HepG2 (cell line): ENCODE measurements at regions not wholly inside any gene's neighbourhood (a gene's known extent, or its start where the extent isn't known, plus 50 kb on each side); places are given as distances from the start of the nearest gene placed in this dataset.

Experiments
- ATAC-seq: fragments of 200-7000 bp; cut with Tn5 transposase; 3 replicates; pipeline ENCODE4 v1.9.1; 2020; ENCODE audit warnings: mild to moderate bottlenecking, moderate library complexity
- BruUV-seq: library from RNA; stranded (reverse); fragments of 400-500 nt; replicated peaks from 2 replicates; lab custom pipeline; 2021; lab: Mats Ljungman, UMichigan
- CTCF ChIA-PET: fragments of 300-600 bp; formaldehyde crosslinking; extraction: SDS; loops from one replicate; lab custom pipeline; 2021; ENCODE audit warnings: low total read pairs, inconsistent platforms, low intra/inter-chr PET ratio; lab: Yijun Ruan, JAX
- POLR2A ChIA-PET: fragments of 350-600 bp; sonication (Branson Sonifier 250); formaldehyde crosslinking; loops from one replicate; lab custom pipeline; 2020; ENCODE audit warnings: antibody characterized with exemption, inconsistent platforms; lab: Yijun Ruan, JAX
- DNase-seq: peaks from one replicate; pipeline ENCODE4 v3.0.0-alpha.2; 2015; ENCODE audit warnings: low spot score
- FAIRE-seq: peaks from 3 replicates; lab custom pipeline; 2011; peaks lifted over from hg19 to GRCh38; lab: Jason Lieb, UNC
- H2AFZ ChIP-seq: one replicate; pipeline ENCODE4 v1.6.1; 2011; ENCODE audit warnings: low read length, inconsistent platforms
- H3K27ac ChIP-seq: fragments of 300-600 bp; 3 replicates; pipeline ENCODE4 v1.8.0; 2011; ENCODE audit warnings: mixed run types, mild to moderate bottlenecking, mixed read lengths, low read length, inconsistent platforms; ENCODE audit not compliant: insufficient read depth; ENCODE audit errors: extremely low read length
- H3K27me3 ChIP-seq, 2 experiments: fragments of 200-600 bp in 1 of 2; 2 replicates in 1 of 2; 3 replicates in 1 of 2; pipeline versions ENCODE4 v1.6.0 to v1.8.0; 2011; ENCODE audit warnings: low read length in 2 of 2, mild to moderate bottlenecking in 2 of 2, moderate library complexity in 2 of 2, inconsistent platforms in 1 of 2; ENCODE audit not compliant: insufficient read depth in 2 of 2, control insufficient read depth in 1 of 2
- H3K36me3 ChIP-seq, 2 experiments: fragments of 200-600 bp in 1 of 2; replicated peaks in 1 of 2; 2 replicates in 1 of 2; 3 replicates in 1 of 2; pipeline versions ENCODE4 v1.5.1 to v1.8.0; 2011; ENCODE audit warnings: low read length in 2 of 2, inconsistent platforms in 1 of 2; ENCODE audit not compliant: insufficient read depth in 2 of 2, control insufficient read depth in 1 of 2
- H3K4me1 ChIP-seq: 2 replicates; pipeline ENCODE4 v1.5.1; 2012; ENCODE audit warnings: low read length, inconsistent platforms; ENCODE audit not compliant: insufficient read depth
- H3K4me2 ChIP-seq: 2 replicates; pipeline ENCODE4 v1.6.0; 2011; ENCODE audit warnings: low read depth, low read length, inconsistent platforms
- H3K4me3 ChIP-seq, 3 experiments: fragments of 200-600 bp in 1 of 3; sonication (generic), shearing (Covaris generic) in 1 of 3; replicated peaks in 1 of 3; 2 replicates each; pipeline ENCODE4 v1.5.1; 2011 to 2016; ENCODE audit warnings: low read length in 3 of 3, inconsistent platforms in 2 of 3, low read depth in 2 of 3, mild to moderate bottlenecking in 2 of 3, control low read depth in 1 of 3, mixed read lengths in 1 of 3; ENCODE audit not compliant: insufficient read depth in 1 of 3
- H3K79me2 ChIP-seq: one replicate; pipeline ENCODE4 v1.6.1; 2011; ENCODE audit warnings: low read length, inconsistent platforms; ENCODE audit not compliant: insufficient read depth
- H3K9ac ChIP-seq: 2 replicates; pipeline ENCODE4 v1.6.0; 2011; ENCODE audit warnings: mild to moderate bottlenecking, low read depth, low read length, inconsistent platforms; ENCODE audit not compliant: insufficient read depth
- H3K9me3 ChIP-seq: 2 replicates; pipeline ENCODE4 v1.5.1; 2012; ENCODE audit warnings: mild to moderate bottlenecking, low read length
- H4K20me1 ChIP-seq: 2 replicates; pipeline ENCODE4 v1.6.0; 2011; ENCODE audit warnings: inconsistent platforms, mild to moderate bottlenecking, low read length, moderate library complexity; ENCODE audit not compliant: insufficient read depth
- GATAD1 ChIP-seq: IDR thresholded peaks from 2 replicates; pipeline ENCODE4 v1.6.1; 2016; ENCODE audit warnings: missing genetic modification reagents, missing compliant biosample characterization
- KDM2A ChIP-seq: sonication (generic); formaldehyde crosslinking; IDR thresholded peaks from 2 replicates; pipeline ENCODE4 v1.4.0; 2020; ENCODE audit warnings: low read depth, missing genetic modification reagents, borderline replicate concordance
- KDM5B ChIP-seq: sonication (generic); formaldehyde crosslinking; IDR thresholded peaks from 2 replicates; pipeline ENCODE4 v1.4.0; 2020; ENCODE audit warnings: missing genetic modification reagents, mild to moderate bottlenecking, borderline replicate concordance
- LCORL ChIP-seq, 2 experiments: fragments of 450-650 bp in 1 of 2; sonication (generic) in 1 of 2; formaldehyde crosslinking in 1 of 2; IDR thresholded peaks; 2 replicates each; pipeline versions ENCODE4 v1.5.0 to v1.6.1; 2017 to 2020; ENCODE audit warnings: antibody characterized with exemption in 1 of 2, missing genetic modification reagents in 1 of 2
- MBNL3 ChIP-seq: fragments of 250-450 bp; sonication (Bioruptor Pico); conservative IDR thresholded peaks from 2 replicates; pipeline ENCODE4 v1.8.0; 2022; ENCODE audit warnings: mild to moderate bottlenecking, inconsistent platforms
- PAF1 ChIP-seq: IDR thresholded peaks from 2 replicates; pipeline ENCODE4 v1.6.1; 2016; ENCODE audit warnings: missing genetic modification reagents, missing compliant biosample characterization
- SOX13 ChIP-seq, 3 experiments: fragments of 450-650 bp in 1 of 3; sonication (generic) in 1 of 3; formaldehyde crosslinking in 1 of 3; IDR thresholded peaks in 2 of 3; conservative IDR thresholded peaks in 1 of 3; 2 replicates each; pipeline versions ENCODE4 v1.5.0 to v1.6.1; 2016 to 2020; ENCODE audit warnings: antibody characterized with exemption in 1 of 3, mild to moderate bottlenecking in 1 of 3, missing compliant biosample characterization in 1 of 3, missing genetic modification reagents in 1 of 3, moderate library complexity in 1 of 3
- ZBTB38 ChIP-seq: sonication (generic); formaldehyde crosslinking; IDR thresholded peaks from 2 replicates; pipeline ENCODE4 v1.5.1; 2020; ENCODE audit warnings: mild to moderate bottlenecking, missing genetic modification reagents
- ZC3H4 ChIP-seq: sonication (generic); formaldehyde crosslinking; IDR thresholded peaks from 2 replicates; pipeline ENCODE4 v1.4.0; 2020; ENCODE audit warnings: missing genetic modification reagents, borderline replicate concordance
- ZFP1 ChIP-seq: IDR thresholded peaks from 2 replicates; pipeline ENCODE4 v1.6.1; 2016
- ZNF34 ChIP-seq: sonication (generic); formaldehyde crosslinking; IDR thresholded peaks from 2 replicates; pipeline ENCODE4 v1.4.0; 2020; ENCODE audit warnings: mild to moderate bottlenecking, missing genetic modification reagents, borderline replicate concordance
- ZNF484 ChIP-seq: sonication (generic); formaldehyde crosslinking; IDR thresholded peaks from 2 replicates; pipeline ENCODE4 v1.5.1; 2020; ENCODE audit warnings: mild to moderate bottlenecking, low read depth, missing genetic modification reagents, borderline replicate concordance
- ZNF737 ChIP-seq: sonication (generic); formaldehyde crosslinking; IDR thresholded peaks from 2 replicates; pipeline ENCODE4 v1.5.0; 2020; ENCODE audit warnings: missing genetic modification reagents, mild to moderate bottlenecking, borderline replicate concordance
- WGBS: methylation state at CpG from one replicate; pipeline ENCODE4 v1.1.6; 2017; ENCODE audit warnings: low lambda C conversion rate; 5-methylcytosine and 5-hydroxymethylcytosine counted together
- in situ Hi-C: cut with HindIII; loops from 2 replicates; pipeline ENCODE4 v1.10.0; 2017; ENCODE audit warnings: low pct_unique_long_range_greater_than_20kb; ENCODE audit not compliant: extremely low pct_ligation_motif_present
- intact Hi-C: fragments of 100-400 bp; cut with micrococcal nuclease; formaldehyde crosslinking; loops from one replicate; pipeline ENCODE4 v1.10.0; 2022; ENCODE audit not compliant: unreplicated experiment
- TF ChIP-seq, protein P1 (sequence below): sonication (generic); formaldehyde crosslinking; IDR thresholded peaks from one replicate; pipeline ENCODE4 v1.5.1; 2020; ENCODE audit warnings: mild to moderate bottlenecking, missing genetic modification reagents; ENCODE audit errors: not compliant biosample characterization
- TF ChIP-seq, protein P2 (sequence below), 2 experiments: sonication (generic) in 1 of 2; formaldehyde crosslinking in 1 of 2; IDR thresholded peaks; 2 replicates each; pipeline versions ENCODE4 v1.5.1 to v1.6.1; 2011 to 2020; ENCODE audit warnings: borderline replicate concordance in 1 of 2, low read depth in 1 of 2, low read length in 1 of 2, mild to moderate bottlenecking in 1 of 2, missing genetic modification reagents in 1 of 2, moderate library complexity in 1 of 2

GRCh38 chr13:89966524-89966923, 1381.0 kb upstream of the MIR17HG start:
- H3K36me3 ChIP-seq, result no peaks in the 10 kb centered on the region
- no peak overlapping the region for H3K4me3 ChIP-seq
- no peaks in the 10 kb centered on the region for H3K4me1 ChIP-seq
- 3% methylated on average over 5 of the region's 5 CpGs for WGBS
- no peak for DNase-seq
- in situ Hi-C loops, result no loop called here
- no peak overlapping the region for H3K27ac ChIP-seq
- H3K4me2 ChIP-seq, result no peak overlapping the region
- H3K9me3 ChIP-seq, result no peaks in the 10 kb centered on the region
- POLR2A ChIA-PET, result no interaction called here
- ATAC-seq, result no peak
- no peak overlapping the region for H3K9ac ChIP-seq
- no peaks in the 10 kb centered on the region for H4K20me1 ChIP-seq
- FAIRE-seq, result no peak
- H3K27me3 ChIP-seq, result no peaks in the 10 kb centered on the region
- H2AFZ ChIP-seq, result no peak overlapping the region
- intact Hi-C loops, result no loop called here
- no peaks in the 10 kb centered on the region for H3K79me2 ChIP-seq
- BruUV-seq, result no TSS peak
- CTCF ChIA-PET, result no interaction called here
- no peak for TF ChIP-seq SOX13 (IDR thresholded peaks at IDR 0.05)
- no peak for TF ChIP-seq SOX13 (CRISPR knock-in tag; conservative IDR thresholded peaks at IDR 0.05 in 1 of 2, IDR thresholded peaks at IDR 0.05 in 1 of 2)
- no peak for TF ChIP-seq GATAD1 (CRISPR knock-in tag)
- no peak for TF ChIP-seq KDM2A
- TF ChIP-seq ZFP1 (CRISPR knock-in tag), result no peak
- TF ChIP-seq ZC3H4 (CRISPR knock-in tag), result no peak
- TF ChIP-seq ZNF34 (CRISPR knock-in tag), result no peak
- TF ChIP-seq, protein P1, sequence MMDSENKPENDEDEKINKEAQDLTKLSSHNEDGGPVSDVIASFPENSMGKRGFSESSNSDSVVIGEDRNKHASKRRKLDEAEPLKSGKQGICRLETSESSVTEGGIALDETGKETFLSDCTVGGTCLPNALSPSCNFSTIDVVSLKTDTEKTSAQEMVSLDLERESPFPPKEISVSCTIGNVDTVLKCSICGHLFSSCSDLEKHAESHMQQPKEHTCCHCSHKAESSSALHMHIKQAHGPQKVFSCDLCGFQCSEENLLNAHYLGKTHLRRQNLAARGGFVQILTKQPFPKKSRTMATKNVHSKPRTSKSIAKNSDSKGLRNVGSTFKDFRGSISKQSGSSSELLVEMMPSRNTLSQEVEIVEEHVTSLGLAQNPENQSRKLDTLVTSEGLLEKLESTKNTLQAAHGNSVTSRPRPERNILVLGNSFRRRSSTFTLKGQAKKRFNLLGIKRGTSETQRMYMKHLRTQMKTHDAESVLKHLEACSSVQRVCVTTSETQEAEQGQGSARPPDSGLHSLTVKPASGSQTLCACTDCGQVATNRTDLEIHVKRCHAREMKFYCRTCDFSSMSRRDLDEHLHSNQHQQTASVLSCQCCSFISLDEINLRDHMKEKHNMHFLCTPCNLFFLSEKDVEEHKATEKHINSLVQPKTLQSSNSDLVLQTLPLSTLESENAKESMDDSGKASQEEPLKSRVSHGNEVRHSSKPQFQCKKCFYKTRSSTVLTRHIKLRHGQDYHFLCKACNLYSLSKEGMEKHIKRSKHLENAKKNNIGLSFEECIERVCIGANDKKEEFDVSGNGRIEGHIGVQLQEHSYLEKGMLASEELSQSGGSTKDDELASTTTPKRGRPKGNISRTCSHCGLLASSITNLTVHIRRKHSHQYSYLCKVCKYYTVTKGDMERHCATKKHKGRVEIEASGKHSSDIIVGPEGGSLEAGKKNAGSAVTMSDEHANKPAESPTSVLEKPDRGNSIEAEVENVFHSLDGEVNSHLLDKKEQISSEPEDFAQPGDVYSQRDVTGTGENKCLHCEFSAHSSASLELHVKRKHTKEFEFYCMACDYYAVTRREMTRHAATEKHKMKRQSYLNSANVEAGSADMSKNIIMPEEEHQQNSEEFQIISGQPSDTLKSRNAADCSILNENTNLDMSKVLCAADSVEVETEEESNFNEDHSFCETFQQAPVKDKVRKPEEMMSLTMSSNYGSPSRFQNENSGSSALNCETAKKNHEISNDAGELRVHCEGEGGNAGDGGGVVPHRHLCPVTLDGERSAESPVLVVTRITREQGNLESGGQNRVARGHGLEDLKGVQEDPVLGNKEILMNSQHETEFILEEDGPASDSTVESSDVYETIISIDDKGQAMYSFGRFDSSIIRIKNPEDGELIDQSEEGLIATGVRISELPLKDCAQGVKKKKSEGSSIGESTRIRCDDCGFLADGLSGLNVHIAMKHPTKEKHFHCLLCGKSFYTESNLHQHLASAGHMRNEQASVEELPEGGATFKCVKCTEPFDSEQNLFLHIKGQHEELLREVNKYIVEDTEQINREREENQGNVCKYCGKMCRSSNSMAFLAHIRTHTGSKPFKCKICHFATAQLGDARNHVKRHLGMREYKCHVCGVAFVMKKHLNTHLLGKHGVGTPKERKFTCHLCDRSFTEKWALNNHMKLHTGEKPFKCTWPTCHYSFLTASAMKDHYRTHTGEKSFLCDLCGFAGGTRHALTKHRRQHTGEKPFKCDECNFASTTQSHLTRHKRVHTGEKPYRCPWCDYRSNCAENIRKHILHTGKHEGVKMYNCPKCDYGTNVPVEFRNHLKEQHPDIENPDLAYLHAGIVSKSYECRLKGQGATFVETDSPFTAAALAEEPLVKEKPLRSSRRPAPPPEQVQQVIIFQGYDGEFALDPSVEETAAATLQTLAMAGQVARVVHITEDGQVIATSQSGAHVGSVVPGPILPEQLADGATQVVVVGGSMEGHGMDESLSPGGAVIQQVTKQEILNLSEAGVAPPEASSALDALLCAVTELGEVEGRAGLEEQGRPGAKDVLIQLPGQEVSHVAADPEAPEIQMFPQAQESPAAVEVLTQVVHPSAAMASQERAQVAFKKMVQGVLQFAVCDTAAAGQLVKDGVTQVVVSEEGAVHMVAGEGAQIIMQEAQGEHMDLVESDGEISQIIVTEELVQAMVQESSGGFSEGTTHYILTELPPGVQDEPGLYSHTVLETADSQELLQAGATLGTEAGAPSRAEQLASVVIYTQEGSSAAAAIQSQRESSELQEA, result no peak
- TF ChIP-seq ZNF484 (CRISPR knock-in tag), result no peak
- no peak for TF ChIP-seq ZBTB38 (CRISPR knock-in tag)
- TF ChIP-seq PAF1 (CRISPR knock-in tag), result no peak
- TF ChIP-seq, protein P2, sequence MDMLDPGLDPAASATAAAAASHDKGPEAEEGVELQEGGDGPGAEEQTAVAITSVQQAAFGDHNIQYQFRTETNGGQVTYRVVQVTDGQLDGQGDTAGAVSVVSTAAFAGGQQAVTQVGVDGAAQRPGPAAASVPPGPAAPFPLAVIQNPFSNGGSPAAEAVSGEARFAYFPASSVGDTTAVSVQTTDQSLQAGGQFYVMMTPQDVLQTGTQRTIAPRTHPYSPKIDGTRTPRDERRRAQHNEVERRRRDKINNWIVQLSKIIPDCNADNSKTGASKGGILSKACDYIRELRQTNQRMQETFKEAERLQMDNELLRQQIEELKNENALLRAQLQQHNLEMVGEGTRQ (IDR thresholded peaks at IDR 0.05; ENCODE audit: low read depth, low read length), result no peak
- TF ChIP-seq, protein P2 (CRISPR knock-in tag; IDR thresholded peaks at IDR 0.05; ENCODE audit: borderline replicate concordance), result no peak
- no peak for TF ChIP-seq LCORL (IDR thresholded peaks at IDR 0.05)
- TF ChIP-seq LCORL (CRISPR knock-in tag; IDR thresholded peaks at IDR 0.05), result no peak
- no peak for TF ChIP-seq ZNF737 (CRISPR knock-in tag)
- no peak for TF ChIP-seq MBNL3 (CRISPR knock-in tag)
- TF ChIP-seq KDM5B (CRISPR knock-in tag), result no peak
